K562 (cell line): ENCODE measurements at regions not wholly inside any gene's neighbourhood (a gene's known extent, or its start where the extent isn't known, plus 50 kb on each side); places are given as distances from the start of the nearest gene placed in this dataset.

Experiments
- E2F3 ChIP-seq: fragments of 250-450 bp; sonication (Bioruptor Pico); IDR thresholded peaks from 2 replicates; pipeline ENCODE4 v1.4.0; 2020; ENCODE audit warnings: mild to moderate bottlenecking
- KLF10 ChIP-seq: fragments of 250-450 bp; sonication (Bioruptor Pico); IDR thresholded peaks from 2 replicates; pipeline ENCODE4 v1.6.1; 2021; ENCODE audit warnings: matching md5 sums
- MCM5 ChIP-seq: fragments of 450-650 bp; IDR thresholded peaks from 2 replicates; pipeline ENCODE4 v1.6.1; 2016; ENCODE audit warnings: low read depth
- MEF2A ChIP-seq: IDR thresholded peaks from 2 replicates; pipeline ENCODE4 v1.6.1; 2011; ENCODE audit warnings: low read depth, mild to moderate bottlenecking, low read length, moderate library complexity; ENCODE audit not compliant: control insufficient read depth
- RNF219 ChIP-seq: fragments of 250-450 bp; sonication (Bioruptor Pico); IDR thresholded peaks from 2 replicates; pipeline ENCODE4 v1.5.0; 2022; ENCODE audit warnings: mild to moderate bottlenecking
- TCF7L2 ChIP-seq: fragments of 150-350 bp; IDR thresholded peaks from 2 replicates; pipeline ENCODE4 v1.6.1; 2016; ENCODE audit warnings: low read depth, mild to moderate bottlenecking, low read length, moderate library complexity
- TFAM ChIP-seq: fragments of 250-450 bp; sonication (Bioruptor Pico); conservative IDR thresholded peaks from 2 replicates; pipeline ENCODE4 v1.5.0; 2021; ENCODE audit warnings: mild to moderate bottlenecking, moderate library complexity
- TSHZ1 ChIP-seq: fragments of 250-450 bp; sonication (Bioruptor Pico); IDR thresholded peaks from 2 replicates; pipeline ENCODE4 v1.4.0; 2020; ENCODE audit warnings: mild to moderate bottlenecking, moderate library complexity
- ZNF146 ChIP-seq: IDR thresholded peaks from one replicate; pipeline ENCODE4 v1.6.1; 2018; ENCODE audit warnings: missing compliant biosample characterization; ENCODE audit not compliant: unreplicated experiment

DNA sequence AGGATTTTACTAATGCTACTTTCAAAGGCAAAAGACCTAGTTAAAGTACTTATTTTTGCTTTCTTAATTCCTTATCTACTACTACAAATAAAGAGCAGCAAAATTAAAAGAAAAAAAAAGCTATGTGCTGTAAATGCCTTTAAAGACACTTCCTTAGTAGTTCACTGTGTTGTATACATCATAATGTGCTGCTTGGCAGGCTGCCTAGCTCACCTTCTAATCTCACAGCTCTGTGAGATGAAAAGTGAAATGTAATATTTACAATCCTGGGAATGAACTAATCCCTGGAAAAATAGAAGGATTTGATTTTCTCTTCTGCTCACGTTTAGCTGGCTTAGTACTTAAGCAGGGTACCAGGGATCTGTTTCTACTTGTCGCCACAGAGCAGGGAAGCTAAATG is 184.4 kb upstream of the ALG10B start (continued):
- TF ChIP-seq RNF219 (CRISPR knock-in tag) (no peak), MEF2A (no peak), E2F3 (no peak), TFAM (CRISPR knock-in tag) (no peak), ZNF146 (CRISPR knock-in tag) (no peak), KLF10 (CRISPR knock-in tag) (no peak), MCM5 (no peak), TCF7L2 (no peak), TSHZ1 (CRISPR knock-in tag) (no peak)
